GM21529 (cell line): ENCODE measurements at regions not wholly inside any gene's neighbourhood (a gene's known extent, or its start where the extent isn't known, plus 50 kb on each side); places are given as distances from the start of the nearest gene placed in this dataset.

Experiments used
- ATAC-seq: cut with Tn5 transposase; IDR thresholded peaks from one replicate; pipeline ENCODE4 v1.9.1; 2021; ENCODE audit not compliant: unreplicated experiment

GRCh38 chr3:64919934-64920333 lies 232.1 kb upstream of the ADAMTS9 start:
- ATAC-seq = no peak

- ATAC-seq = no peak
Measured at GRCh38 chr3:64918989-64919388, 231.2 kb upstream of the ADAMTS9 start.

GRCh38 chr3:64917914-64918453 lies 230.2 kb upstream of the ADAMTS9 start:
- ATAC-seq = no peak

GRCh38 chr3:64916937-64917336 lies 229.1 kb upstream of the ADAMTS9 start:
- no peak for ATAC-seq

- ATAC-seq = no peak
Measured at GRCh38 chr3:64916192-64916798, 228.5 kb upstream of the ADAMTS9 start.

- no peak for ATAC-seq
Measured at GRCh38 chr3:64915778-64916177, 228.0 kb upstream of the ADAMTS9 start.

GRCh38 chr3:64913515-64913914 lies 225.7 kb upstream of the ADAMTS9 start:
- ATAC-seq = no peak

- ATAC-seq = no peak
Measured at GRCh38 chr3:64911138-64911537, 223.3 kb upstream of the ADAMTS9 start.

- no peak for ATAC-seq
Measured at GRCh38 chr3:64909757-64910467, 222.1 kb upstream of the ADAMTS9 start.

- ATAC-seq = no peak
Measured at GRCh38 chr3:64909011-64909410, 221.2 kb upstream of the ADAMTS9 start.

GRCh38 chr3:64908251-64908685 lies 220.5 kb upstream of the ADAMTS9 start:
- ATAC-seq = no peak

- no peak for ATAC-seq
Measured at GRCh38 chr3:64905906-64906410, 218.2 kb upstream of the ADAMTS9 start.

- ATAC-seq = no peak
Measured at GRCh38 chr3:64903006-64903405, 215.2 kb upstream of the ADAMTS9 start.

GRCh38 chr3:64901986-64902516 lies 214.3 kb upstream of the ADAMTS9 start:
- no peak for ATAC-seq

GRCh38 chr3:64901522-64901885 lies 213.7 kb upstream of the ADAMTS9 start:
- no peak for ATAC-seq

- no peak for ATAC-seq
Measured at GRCh38 chr3:64900617-64901521, 213.1 kb upstream of the ADAMTS9 start.

- ATAC-seq = no peak
Measured at GRCh38 chr3:64900156-64900555, 212.4 kb upstream of the ADAMTS9 start.

GRCh38 chr3:64898941-64899340 lies 211.1 kb upstream of the ADAMTS9 start:
- no peak for ATAC-seq

GRCh38 chr3:64895991-64896895 lies 208.4 kb upstream of the ADAMTS9 start:
- no peak for ATAC-seq
